ENCODE measurements at regions not wholly inside any gene's neighbourhood (a gene's known extent, or its start where the extent isn't known, plus 50 kb on each side); places are given as distances from the start of the nearest gene placed in this dataset.

GRCh38 chr6:118403036-118403435 is 145.1 kb upstream of the PLN start:
- Histone ChIP-seq H3K56ac (ENCODE audit: low read length) (no peak overlapping the region), H4K8ac (ENCODE audit: low read depth, low read length) (no peak overlapping the region), H3K27ac (ENCODE audit: low read depth, low read length) (no peak overlapping the region), H3K4me1 (ENCODE audit: control insufficient read depth, low read depth, low read length) (no peaks in the 10 kb centered on the region), H2BK15ac (replicated peaks; ENCODE audit: low read depth) (no peak overlapping the region), H3K4ac (ENCODE audit: low read depth, low read length) (no peak overlapping the region), H3K36me3 (ENCODE audit: control insufficient read depth, insufficient read depth, low read length) (no peaks in the 10 kb centered on the region), H3K4me3 (ENCODE audit: low read length) (no peak overlapping the region), H2BK120ac (ENCODE audit: low read depth, low read length) (no peak overlapping the region), H3K9ac (ENCODE audit: low read length) (no peak overlapping the region), H3K27me3 (ENCODE audit: insufficient read depth, low read length, poor library complexity) (no peaks in the 10 kb centered on the region), H3K79me2 (ENCODE audit: control insufficient read depth, insufficient read depth, low read length) (no peaks in the 10 kb centered on the region), H3K23ac (ENCODE audit: low read length) (no peak overlapping the region), H3K18ac (ENCODE audit: low read length) (no peak overlapping the region), H3K4me2 (ENCODE audit: low read length) (no peak overlapping the region), H4K5ac (ENCODE audit: low read length) (no peak overlapping the region), H2AK5ac (ENCODE audit: low read length) (no peak overlapping the region), H2BK5ac (ENCODE audit: low read length) (no peak overlapping the region), H3K79me1 (ENCODE audit: low read length) (no peaks in the 10 kb centered on the region)
- no peak for DNase-seq
- WGBS (ENCODE audit: extremely low coverage, insufficient coverage, low lambda C conversion rate), result no CpG with 5 or more reads among the region's 3 CpGs

GRCh38 chr6:118408863-118409262 is 139.2 kb upstream of the PLN start:
- no peak overlapping the region for H2BK120ac ChIP-seq (ENCODE audit: low read depth, low read length)
- H3K4ac ChIP-seq (ENCODE audit: low read depth, low read length), result no peak overlapping the region
- no peak overlapping the region for H3K4me3 ChIP-seq (ENCODE audit: low read length)
- no peak for DNase-seq
- no peak overlapping the region for H3K18ac ChIP-seq (ENCODE audit: low read length)
- WGBS (ENCODE audit: extremely low coverage, insufficient coverage, low lambda C conversion rate), result no CpG with 5 or more reads among the region's 5 CpGs
- H3K23ac ChIP-seq (ENCODE audit: low read length), result no peak overlapping the region
- no peaks in the 10 kb centered on the region for H3K27me3 ChIP-seq (ENCODE audit: insufficient read depth, low read length, poor library complexity)
- no peaks in the 10 kb centered on the region for H3K79me2 ChIP-seq (ENCODE audit: control insufficient read depth, insufficient read depth, low read length)
- H3K36me3 ChIP-seq (ENCODE audit: control insufficient read depth, insufficient read depth, low read length), result no peaks in the 10 kb centered on the region
- no peak overlapping the region for H4K5ac ChIP-seq (ENCODE audit: low read length)
- H2AK5ac ChIP-seq (ENCODE audit: low read length), result no peak overlapping the region
- H3K9ac ChIP-seq (ENCODE audit: low read length), result no peak overlapping the region
- H4K8ac ChIP-seq (ENCODE audit: low read depth, low read length), result no peak overlapping the region
- no peak overlapping the region for H2BK15ac ChIP-seq (replicated peaks; ENCODE audit: low read depth)
- no peak overlapping the region for H3K27ac ChIP-seq (ENCODE audit: low read depth, low read length)
- H2BK5ac ChIP-seq (ENCODE audit: low read length), result no peak overlapping the region
- H3K56ac ChIP-seq (ENCODE audit: low read length), result no peak overlapping the region
- no peak overlapping the region for H3K4me2 ChIP-seq (ENCODE audit: low read length)
- no peaks in the 10 kb centered on the region for H3K4me1 ChIP-seq (ENCODE audit: control insufficient read depth, low read depth, low read length)
- H3K79me1 ChIP-seq (ENCODE audit: low read length), result no peaks in the 10 kb centered on the region

- H3K18ac ChIP-seq (ENCODE audit: low read length), result no peak overlapping the region
- no peak overlapping the region for H2BK120ac ChIP-seq (ENCODE audit: low read depth, low read length)
- H3K9ac ChIP-seq (ENCODE audit: low read length), result no peak overlapping the region
- no peaks in the 10 kb centered on the region for H3K79me1 ChIP-seq (ENCODE audit: low read length)
- H3K4me2 ChIP-seq (ENCODE audit: low read length), result no peak overlapping the region
- no peak overlapping the region for H2BK5ac ChIP-seq (ENCODE audit: low read length)
- H4K8ac ChIP-seq (ENCODE audit: low read depth, low read length), result no peak overlapping the region
- H2AK5ac ChIP-seq (ENCODE audit: low read length), result no peak overlapping the region
- no peaks in the 10 kb centered on the region for H3K4me1 ChIP-seq (ENCODE audit: control insufficient read depth, low read depth, low read length)
- H3K36me3 ChIP-seq (ENCODE audit: control insufficient read depth, insufficient read depth, low read length), result no peaks in the 10 kb centered on the region
- H3K27me3 ChIP-seq (ENCODE audit: insufficient read depth, low read length, poor library complexity), result no peaks in the 10 kb centered on the region
- no CpG with 5 or more reads among the region's 2 CpGs for WGBS (ENCODE audit: extremely low coverage, insufficient coverage, low lambda C conversion rate)
- no peak for DNase-seq
- H3K79me2 ChIP-seq (ENCODE audit: control insufficient read depth, insufficient read depth, low read length), result no peaks in the 10 kb centered on the region
- no peak overlapping the region for H4K5ac ChIP-seq (ENCODE audit: low read length)
- no peak overlapping the region for H2BK15ac ChIP-seq (replicated peaks; ENCODE audit: low read depth)
- H3K4me3 ChIP-seq (ENCODE audit: low read length), result no peak overlapping the region
- no peak overlapping the region for H3K27ac ChIP-seq (ENCODE audit: low read depth, low read length)
- H3K4ac ChIP-seq (ENCODE audit: low read depth, low read length), result no peak overlapping the region
- no peak overlapping the region for H3K56ac ChIP-seq (ENCODE audit: low read length)
- no peak overlapping the region for H3K23ac ChIP-seq (ENCODE audit: low read length)
Measured at GRCh38 chr6:118410001-118410400, 138.1 kb upstream of the PLN start.
